IgD-negative memory B cell (primary cell): ENCODE measurements at regions not wholly inside any gene's neighbourhood (a gene's known extent, or its start where the extent isn't known, plus 50 kb on each side); places are given as distances from the start of the nearest gene placed in this dataset.
A peak's percentile ranks its signal among the peaks of the same experiment; 100 is the strongest.
"Not testable (repeated sequence)": the region's sequence is repeated elsewhere in the genome, so short reads cannot be mapped to it uniquely, and the experiment has no call there.

Experiments
- H3K27ac Mint-ChIP-seq, 3 donors: one replicate each; pipeline ENCODE4 v1.8.0; 2020 to 2022; ENCODE audit warnings: mild to moderate bottlenecking in 3 of 3, mixed read lengths in 3 of 3, moderate library complexity in 1 of 3
- H3K27me3 Mint-ChIP-seq: one replicate; pipeline ENCODE4 v1.8.0; 2021; ENCODE audit warnings: mixed read lengths
- H3K36me3 Mint-ChIP-seq: one replicate; pipeline ENCODE4 v1.8.0; 2020; ENCODE audit warnings: mild to moderate bottlenecking, mixed read lengths
- H3K4me1 Mint-ChIP-seq, 3 donors: one replicate each; pipeline ENCODE4 v1.8.0; 2020 to 2022; ENCODE audit warnings: mixed read lengths in 3 of 3, mild to moderate bottlenecking in 1 of 3
- H3K4me3 Mint-ChIP-seq, 4 donors: one replicate each; pipeline ENCODE4 v1.8.0; 2020 to 2022; ENCODE audit warnings: mild to moderate bottlenecking in 4 of 4, mixed read lengths in 4 of 4, moderate library complexity in 3 of 4
- H3K9me3 Mint-ChIP-seq, 3 donors: one replicate each; pipeline ENCODE4 v1.8.0; 2020 to 2021; ENCODE audit warnings: mixed read lengths in 3 of 3, mild to moderate bottlenecking in 1 of 3

DNA sequence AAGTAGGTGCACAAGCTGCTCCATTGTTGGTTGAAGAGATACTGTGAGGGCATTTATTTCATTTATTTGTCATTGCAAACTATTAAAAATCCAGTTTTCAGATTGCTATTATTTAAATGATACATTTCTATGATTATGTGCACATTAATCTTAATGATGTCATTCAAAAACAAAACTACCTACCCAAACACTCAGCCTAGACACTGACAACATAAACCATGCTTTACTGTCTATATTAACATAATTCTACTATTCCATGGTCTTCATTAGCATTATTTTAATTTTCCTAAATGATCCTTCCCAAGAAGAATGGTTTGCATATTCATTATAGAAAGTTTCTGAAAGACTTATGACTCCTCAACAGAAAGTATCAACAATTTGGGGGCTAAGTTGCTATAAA is 813.0 kb upstream of the SLITRK5 start:
- H3K27ac Mint-ChIP-seq: no peak overlapping the region
- H3K36me3 Mint-ChIP-seq: no peaks in the 10 kb centered on the region
- peaks cover 0 to 3% (median 3%) of the 10 kb centered on the region in 3 donors for H3K9me3 Mint-ChIP-seq
- no peaks in the 10 kb centered on the region for H3K4me1 Mint-ChIP-seq
- H3K4me3 Mint-ChIP-seq: no peak overlapping the region
- no peaks in the 10 kb centered on the region for H3K27me3 Mint-ChIP-seq

DNA sequence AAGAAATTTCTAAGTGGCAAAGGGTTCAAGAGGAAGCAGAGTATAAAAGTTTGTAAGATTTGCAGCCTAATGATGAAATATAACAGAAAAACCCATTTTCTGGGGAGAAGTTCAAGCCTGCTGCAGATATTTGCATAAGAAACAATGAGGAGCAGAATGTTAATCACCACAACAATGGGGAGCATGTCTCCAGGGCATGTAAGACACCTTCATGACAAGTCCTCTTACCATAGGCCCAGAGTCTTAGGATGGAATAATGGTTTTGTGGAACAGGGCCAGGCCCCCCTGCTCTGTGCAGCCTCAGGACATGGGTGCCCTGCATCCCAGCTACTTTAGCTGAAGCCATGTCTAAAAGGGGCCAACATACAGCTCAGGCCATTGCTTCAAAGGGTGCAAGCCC is 809.0 kb upstream of the SLITRK5 start:
- no peaks in the 10 kb centered on the region for H3K4me1 Mint-ChIP-seq

DNA sequence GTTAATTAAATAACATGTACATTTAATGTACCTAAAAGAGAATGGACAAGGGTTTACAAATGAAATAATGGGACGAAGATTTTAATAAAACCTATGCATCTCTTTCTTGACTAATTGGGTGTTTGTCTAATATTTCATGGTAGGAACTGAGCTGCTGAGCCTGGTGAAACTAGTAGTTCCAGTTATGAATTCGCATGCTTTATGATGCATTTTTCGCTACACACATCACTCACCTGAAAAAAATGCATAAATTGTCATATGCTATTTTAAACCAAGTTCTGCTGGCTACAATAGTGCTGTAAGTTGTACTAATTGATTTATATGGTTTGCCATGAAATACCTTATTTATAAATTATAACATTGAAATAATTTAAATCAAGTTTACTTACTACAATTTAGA is 806.8 kb upstream of the SLITRK5 start:
- Mint-ChIP-seq H3K27me3 (no peaks in the 10 kb centered on the region), H3K27ac (no peak overlapping the region), H3K4me3 (no peak overlapping the region), H3K9me3 (peaks cover 0 to 2% (median 0%) of the 10 kb centered on the region in 3 donors), H3K4me1 (no peaks in the 10 kb centered on the region), H3K36me3 (no peaks in the 10 kb centered on the region)

More for the DNA sequence above, 809.0 kb upstream of the SLITRK5 start:
- H3K27me3 Mint-ChIP-seq: no peaks in the 10 kb centered on the region
- H3K4me3 Mint-ChIP-seq: no peak overlapping the region
- H3K36me3 Mint-ChIP-seq: no peaks in the 10 kb centered on the region
- no peak overlapping the region for H3K27ac Mint-ChIP-seq
- H3K9me3 Mint-ChIP-seq: peaks cover 0 to 2% (median 0%) of the 10 kb centered on the region in 3 donors

DNA sequence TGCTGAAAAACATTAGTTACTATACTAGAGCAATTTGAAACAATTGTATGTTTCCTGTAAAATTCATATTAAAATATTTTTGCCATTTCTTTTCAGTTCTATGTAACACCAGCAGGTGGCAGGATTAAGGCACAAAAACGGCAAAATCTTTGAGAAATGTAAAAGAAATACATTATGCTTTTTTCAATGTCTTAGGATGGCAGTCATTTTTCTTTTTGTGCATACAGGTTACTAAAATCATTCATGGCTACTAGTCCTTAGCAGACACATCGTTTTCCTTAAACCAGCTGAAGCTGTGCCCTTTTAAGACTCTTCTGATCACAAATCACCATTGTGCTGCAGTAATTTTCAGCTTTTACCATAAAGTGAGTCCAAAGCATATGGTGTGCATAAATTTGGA is 800.7 kb upstream of the SLITRK5 start:
- Mint-ChIP-seq H3K4me1 (no peaks in the 10 kb centered on the region), H3K9me3 (peaks cover 0 to 2% (median 0%) of the 10 kb centered on the region in 3 donors), H3K4me3 (no peak overlapping the region), H3K36me3 (no peaks in the 10 kb centered on the region), H3K27ac (no peak overlapping the region), H3K27me3 (no peaks in the 10 kb centered on the region)

DNA sequence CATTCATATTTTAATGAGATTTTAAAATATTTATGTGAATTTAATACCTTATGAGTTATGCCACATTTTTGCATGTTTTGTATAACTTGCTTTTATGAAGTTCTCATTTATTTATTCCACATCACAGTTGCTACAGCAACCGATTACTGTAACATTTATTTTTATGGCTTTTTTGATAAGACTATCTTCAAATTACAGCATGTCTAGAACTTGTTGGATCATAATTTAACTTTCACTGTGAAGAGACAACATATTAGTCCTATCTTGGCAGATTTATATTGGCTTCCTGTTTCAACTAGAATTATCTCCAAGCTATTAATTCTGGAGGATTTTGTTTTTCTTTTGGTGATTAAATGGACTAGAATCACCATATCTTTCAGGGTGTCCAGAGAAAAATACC is 793.7 kb upstream of the SLITRK5 start:
- Mint-ChIP-seq H3K4me1 (no peaks in the 10 kb centered on the region), H3K4me3 (no peak overlapping the region), H3K27ac (no peak overlapping the region), H3K9me3 (peaks cover 0 to 2% (median under 1%) of the 10 kb centered on the region in 3 donors), H3K36me3 (no peaks in the 10 kb centered on the region), H3K27me3 (no peaks in the 10 kb centered on the region)

DNA sequence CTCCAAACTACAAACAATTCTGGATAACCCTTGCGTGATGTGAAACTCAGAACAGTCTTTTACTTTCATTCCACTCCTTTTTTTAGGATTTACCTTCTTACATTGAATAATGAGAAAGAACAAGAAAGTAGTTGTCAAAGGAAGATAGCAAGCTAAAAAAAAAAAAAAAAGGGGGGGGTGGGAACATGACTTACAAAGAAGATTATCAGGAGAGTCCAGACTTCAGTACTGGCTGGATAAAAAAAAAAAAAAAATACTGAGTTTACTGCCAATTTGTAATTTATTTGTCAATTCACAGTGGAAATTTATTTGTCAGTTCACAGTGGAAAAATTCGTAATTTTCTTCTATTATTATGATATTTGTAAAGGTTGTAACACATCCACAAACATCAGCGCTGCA is 792.4 kb upstream of the SLITRK5 start:
- Mint-ChIP-seq H3K36me3 (peaks cover 2% of the 10 kb centered on the region), H3K27me3 (no peaks in the 10 kb centered on the region), H3K4me3 (peak overlapping the region in 1 of 4 donors; percentile 27), H3K27ac (no peak overlapping the region), H3K4me1 (no peaks in the 10 kb centered on the region), H3K9me3 (peaks cover 0 to 5% (median 0%) of the 10 kb centered on the region in 3 donors)

DNA sequence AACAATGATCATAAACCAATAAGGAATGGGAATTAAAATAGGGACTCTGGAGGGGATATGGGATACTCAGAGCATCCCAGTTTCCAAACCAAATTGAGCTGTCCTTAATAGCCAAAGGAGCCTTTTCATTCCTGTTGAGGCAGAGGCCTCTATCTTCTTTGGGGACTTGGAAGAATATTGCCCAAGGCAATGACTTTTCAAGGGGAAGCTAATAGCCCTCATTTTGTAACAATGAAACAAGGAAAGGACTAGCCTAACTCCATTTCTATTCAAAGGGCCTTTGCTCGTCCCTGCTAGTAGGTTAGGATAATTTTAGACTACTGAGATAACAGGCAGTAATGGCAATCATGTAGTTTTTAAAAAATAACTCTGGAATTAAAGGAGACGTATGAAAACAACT is 789.8 kb upstream of the SLITRK5 start:
- H3K9me3 Mint-ChIP-seq: peaks cover 0 to 9% (median 2%) of the 10 kb centered on the region in 3 donors
- no peaks in the 10 kb centered on the region for H3K4me1 Mint-ChIP-seq
- H3K27ac Mint-ChIP-seq: no peak overlapping the region
- H3K36me3 Mint-ChIP-seq: peaks cover 2% of the 10 kb centered on the region
- H3K4me3 Mint-ChIP-seq: no peak overlapping the region
- H3K27me3 Mint-ChIP-seq: no peaks in the 10 kb centered on the region

DNA sequence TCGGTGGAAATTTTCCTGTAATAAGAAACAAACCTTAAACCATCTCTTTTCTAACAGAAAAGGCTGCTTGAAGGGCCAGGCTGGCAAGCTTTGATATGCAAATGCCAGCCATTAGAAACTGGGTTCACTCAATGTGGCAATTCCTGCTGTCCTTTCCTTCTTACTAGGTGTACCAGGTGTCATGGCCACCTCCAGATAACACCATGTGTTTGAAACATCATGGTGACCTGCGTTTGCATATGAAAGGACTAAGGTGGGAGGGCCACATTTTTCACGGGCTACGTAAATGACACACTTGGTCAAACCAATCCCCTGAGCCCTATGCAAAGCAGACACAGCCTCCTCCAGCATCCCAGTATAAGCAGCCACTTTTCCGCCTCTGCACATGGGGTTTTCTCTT is 789.1 kb upstream of the SLITRK5 start:
- Mint-ChIP-seq H3K4me3 (no peak overlapping the region), H3K27me3 (no peaks in the 10 kb centered on the region), H3K4me1 (no peaks in the 10 kb centered on the region), H3K27ac (no peak overlapping the region), H3K36me3 (peaks cover 2% of the 10 kb centered on the region), H3K9me3 (peaks cover 0 to 9% (median 2%) of the 10 kb centered on the region in 3 donors)

DNA sequence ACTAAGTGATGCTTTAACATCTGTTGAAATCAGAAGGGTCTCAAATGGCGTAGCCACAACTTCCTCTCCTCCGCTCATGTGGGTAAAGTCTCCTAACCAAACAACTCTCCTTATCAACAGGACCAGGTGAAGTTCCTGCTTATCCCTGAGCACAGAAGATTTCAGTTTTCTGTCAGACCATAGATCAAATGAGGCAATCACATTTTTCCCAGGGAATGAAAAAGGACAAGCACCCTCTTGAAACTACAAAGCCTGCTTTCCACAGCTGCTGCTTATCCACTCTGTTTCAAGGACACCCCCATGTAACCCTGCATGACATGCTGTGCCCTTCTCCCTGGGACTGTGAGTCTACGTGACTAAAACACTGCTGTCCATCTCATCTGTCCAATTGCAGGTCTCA is 788.3 kb upstream of the SLITRK5 start:
- Mint-ChIP-seq H3K4me1 (no peaks in the 10 kb centered on the region), H3K36me3 (peaks cover 2% of the 10 kb centered on the region), H3K9me3 (peaks cover 0 to 9% (median 2%) of the 10 kb centered on the region in 3 donors), H3K27me3 (no peaks in the 10 kb centered on the region), H3K4me3 (no peak overlapping the region), H3K27ac (no peak overlapping the region)

DNA sequence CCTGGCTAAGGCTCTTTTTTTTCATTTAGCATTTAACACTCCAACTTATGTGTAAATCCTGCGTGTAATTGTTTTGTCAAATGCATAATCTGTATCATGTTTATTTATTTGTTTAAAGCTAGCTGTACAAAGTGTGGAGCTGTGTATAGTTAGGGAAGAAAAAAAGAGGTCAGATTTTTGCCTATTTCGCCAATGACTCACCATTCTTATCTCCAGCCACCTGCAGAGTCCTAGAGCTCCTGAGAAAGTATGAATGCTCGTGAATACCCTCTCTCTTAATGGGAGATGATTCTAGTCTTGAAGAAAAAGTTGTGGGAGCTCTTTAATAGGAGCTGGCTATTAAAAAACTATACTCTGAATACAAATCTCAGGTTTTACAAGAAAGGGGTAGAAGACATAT is 778.8 kb upstream of the SLITRK5 start:
- H3K4me3 Mint-ChIP-seq: no peak overlapping the region
- no peak overlapping the region for H3K27ac Mint-ChIP-seq
- no peaks in the 10 kb centered on the region for H3K4me1 Mint-ChIP-seq
- H3K36me3 Mint-ChIP-seq: no peaks in the 10 kb centered on the region
- no peaks in the 10 kb centered on the region for H3K27me3 Mint-ChIP-seq
- H3K9me3 Mint-ChIP-seq: peaks cover 5 to 6% (median 5%) of the 10 kb centered on the region in 3 donors

DNA sequence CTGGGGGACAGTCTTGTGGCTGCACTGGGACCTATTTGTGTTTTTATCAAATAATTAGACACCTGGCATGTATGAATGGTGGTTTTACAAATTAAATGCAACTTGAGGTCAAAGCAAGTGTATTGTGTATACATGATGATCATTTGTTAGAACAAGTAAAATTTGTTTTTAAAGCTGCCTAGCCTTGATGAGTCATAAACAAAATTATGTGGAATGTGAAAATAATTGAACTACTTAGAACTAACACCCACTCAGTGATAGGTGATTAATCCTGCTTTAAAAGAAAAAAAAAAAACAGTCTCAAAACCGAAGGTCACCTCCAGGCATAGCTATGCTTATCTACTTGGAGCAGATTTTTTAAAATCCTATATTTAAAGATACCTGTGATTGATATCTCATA is 770.3 kb upstream of the SLITRK5 start:
- Mint-ChIP-seq H3K9me3 (peaks cover 3 to 5% (median 4%) of the 10 kb centered on the region in 3 donors), H3K27me3 (no peaks in the 10 kb centered on the region), H3K27ac (no peak overlapping the region), H3K4me1 (no peaks in the 10 kb centered on the region), H3K4me3 (no peak overlapping the region), H3K36me3 (peaks cover 1% of the 10 kb centered on the region)

DNA sequence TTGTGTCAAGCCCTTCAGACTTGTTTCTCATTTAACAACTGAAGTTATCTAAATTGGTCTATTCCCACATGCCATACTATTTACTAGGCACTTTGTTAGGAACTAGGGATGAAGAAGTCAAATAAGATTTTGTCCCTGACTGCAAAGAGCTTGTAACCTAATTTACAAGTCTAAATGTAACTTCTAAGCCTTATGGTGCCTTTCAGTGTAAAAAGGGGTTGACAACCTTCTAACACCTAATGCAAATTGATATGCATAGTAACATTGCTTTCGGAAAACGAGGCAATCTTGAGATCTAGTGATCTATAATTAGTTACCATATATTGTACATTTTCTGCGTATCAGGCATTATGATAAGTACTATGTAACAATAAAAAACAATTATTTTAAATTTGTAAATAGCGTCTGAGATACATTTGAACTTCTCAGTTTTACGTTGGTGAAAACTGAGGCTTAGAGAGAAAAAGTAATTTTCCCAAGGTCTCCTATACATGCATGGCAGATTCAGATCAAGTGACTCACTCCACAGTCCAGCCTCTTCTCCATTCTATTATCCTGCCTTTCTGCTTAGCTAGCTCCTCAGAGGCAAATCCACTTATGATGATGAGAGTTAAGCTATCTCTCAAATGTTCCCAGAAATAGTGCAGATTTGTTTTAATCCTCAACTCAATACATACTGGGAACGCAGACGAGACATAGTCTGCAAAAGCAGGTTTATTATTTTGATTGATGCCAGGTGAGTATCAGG is 764.9 kb upstream of the SLITRK5 start:
- no peaks in the 10 kb centered on the region for H3K27me3 Mint-ChIP-seq

DNA sequence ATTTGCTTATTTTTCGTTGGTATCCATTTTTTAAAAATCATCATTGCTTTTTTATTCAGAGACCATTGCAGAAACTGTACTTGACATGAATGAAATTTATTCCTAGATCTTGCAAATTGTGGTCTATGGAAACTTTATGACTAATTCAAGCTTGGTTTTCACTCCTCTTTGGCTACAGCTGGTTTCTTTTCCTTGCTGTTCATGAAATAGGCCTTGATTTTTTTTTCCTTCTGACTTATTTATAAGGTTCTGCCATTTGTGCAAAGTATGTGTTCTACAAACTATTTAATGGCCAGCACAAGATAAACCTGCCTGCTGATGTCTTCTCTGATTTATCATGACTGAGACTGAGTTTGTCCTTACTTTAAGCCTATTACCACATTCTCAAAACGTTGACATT is 764.0 kb upstream of the SLITRK5 start:
- Mint-ChIP-seq H3K27me3 (no peaks in the 10 kb centered on the region), H3K4me1 (no peaks in the 10 kb centered on the region), H3K4me3 (no peak overlapping the region), H3K36me3 (no peaks in the 10 kb centered on the region), H3K9me3 (peaks cover 0 to 6% (median 4%) of the 10 kb centered on the region in 3 donors), H3K27ac (no peak overlapping the region)

More for the DNA sequence above, 764.9 kb upstream of the SLITRK5 start:
- no peaks in the 10 kb centered on the region for H3K36me3 Mint-ChIP-seq
- no peak overlapping the region for H3K4me3 Mint-ChIP-seq
- peaks cover 0 to 6% (median 4%) of the 10 kb centered on the region in 3 donors for H3K9me3 Mint-ChIP-seq
- no peak overlapping the region for H3K27ac Mint-ChIP-seq
- no peaks in the 10 kb centered on the region for H3K4me1 Mint-ChIP-seq

DNA sequence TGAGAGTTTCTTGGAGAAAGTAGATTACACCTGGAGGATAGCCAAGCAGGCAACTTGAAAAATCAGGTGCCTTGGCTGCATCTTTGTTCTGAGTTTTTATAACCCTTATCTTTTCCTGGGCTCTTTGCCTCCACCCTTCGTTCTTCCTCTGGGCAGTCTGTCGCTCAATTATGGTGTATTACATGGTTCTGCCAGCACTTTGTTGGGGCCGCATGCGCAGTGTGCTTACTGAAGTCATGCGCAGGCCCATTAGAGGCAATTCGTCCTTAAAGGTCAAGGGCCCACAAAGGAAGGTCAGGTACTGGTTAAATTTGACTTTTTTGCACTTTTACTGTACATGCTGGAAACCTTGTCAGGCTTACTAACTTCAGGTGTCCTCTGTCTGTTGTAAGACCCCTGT is 761.9 kb upstream of the SLITRK5 start:
- Mint-ChIP-seq H3K27ac (no peak overlapping the region), H3K4me1 (no peaks in the 10 kb centered on the region)

DNA sequence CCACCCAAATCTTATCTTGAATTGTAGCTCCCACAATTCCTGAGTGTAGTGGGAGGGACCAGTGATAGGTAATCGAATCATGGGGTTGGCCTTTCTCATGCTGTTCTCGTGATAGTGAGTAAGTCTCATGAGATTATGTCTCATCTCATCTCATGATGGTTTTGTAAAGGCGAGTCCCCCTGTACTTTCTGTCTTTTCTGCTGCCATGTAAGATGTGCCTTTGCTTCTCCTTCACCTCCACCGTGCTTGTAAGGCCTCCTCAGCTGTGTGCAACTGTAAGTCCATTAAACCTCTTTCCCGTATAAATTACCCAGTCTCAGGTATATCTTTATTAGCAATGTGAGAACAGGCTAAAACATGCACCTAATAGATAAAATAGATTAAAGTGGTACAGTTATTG is 756.4 kb upstream of the SLITRK5 start:
- Mint-ChIP-seq H3K9me3 (peaks cover 8 to 15% (median 8%) of the 10 kb centered on the region in 3 donors), H3K4me3 (no peak overlapping the region), H3K27me3 (no peaks in the 10 kb centered on the region), H3K27ac (no peak overlapping the region), H3K4me1 (no peaks in the 10 kb centered on the region), H3K36me3 (no peaks in the 10 kb centered on the region)

More for the DNA sequence above, 761.9 kb upstream of the SLITRK5 start:
- H3K36me3 Mint-ChIP-seq: no peaks in the 10 kb centered on the region
- H3K27me3 Mint-ChIP-seq: no peaks in the 10 kb centered on the region
- H3K9me3 Mint-ChIP-seq: peaks cover 0 to 5% (median 3%) of the 10 kb centered on the region in 3 donors
- no peak overlapping the region for H3K4me3 Mint-ChIP-seq

DNA sequence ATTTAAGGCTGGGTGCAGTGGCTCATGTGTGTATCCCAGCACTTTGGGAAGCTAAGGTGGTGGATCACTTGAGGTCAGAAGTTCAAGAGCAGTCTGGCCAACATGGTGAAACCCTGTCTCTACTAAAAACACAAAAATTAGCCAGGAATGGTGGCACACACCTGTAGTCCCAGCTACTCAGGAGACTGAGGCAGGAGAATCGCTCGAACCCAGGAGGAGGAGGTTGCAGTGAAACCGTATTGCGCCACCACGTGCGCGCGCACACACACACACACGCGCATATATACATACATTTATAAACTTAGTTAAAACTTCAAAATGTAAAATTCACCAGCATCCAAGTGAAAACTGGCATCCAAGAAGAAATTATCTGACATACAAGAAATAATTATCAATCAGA is 753.7 kb upstream of the SLITRK5 start:
- H3K9me3 Mint-ChIP-seq: peaks cover 5 to 15% (median 10%) of the 10 kb centered on the region in 3 donors
- H3K27me3 Mint-ChIP-seq: not testable (repeated sequence)

More for the DNA sequence above, 753.7 kb upstream of the SLITRK5 start:
- H3K36me3 Mint-ChIP-seq, H3K4me1 Mint-ChIP-seq, H3K4me3 Mint-ChIP-seq, H3K27ac Mint-ChIP-seq: not testable (repeated sequence)
